Esophagus muscularis mucosa (tissue), 3 donors: ENCODE measurements at regions not wholly inside any gene's neighbourhood (a gene's known extent, or its start where the extent isn't known, plus 50 kb on each side); places are given as distances from the start of the nearest gene placed in this dataset.

ENCODE experiments used
- CTCF ChIP-seq, 3 experiments: fragments of 200-600 bp in 2 of 3; fragments of 450-650 bp in 1 of 3; sonication (generic) in 2 of 3; IDR thresholded peaks; one replicate each; pipeline ENCODE4 v1.5.1; 2017 to 2019; ENCODE audit warnings: antibody characterized with exemption in 3 of 3, mild to moderate bottlenecking in 2 of 3, moderate library complexity in 1 of 3
- POLR2A ChIP-seq: fragments of 450-650 bp; IDR thresholded peaks from one replicate; pipeline ENCODE4 v1.6.1; 2017; ENCODE audit warnings: antibody characterized with exemption, moderate library complexity, mild to moderate bottlenecking, low read depth

- TF ChIP-seq POLR2A (no peak), CTCF (IDR thresholded peaks at IDR 0.05) (no peak)
These were observed 405.9 kb downstream of the ZNF536 start for GRCh38 chr19:30778061-30778460.
